MM.1S (cell line): ENCODE measurements at regions not wholly inside any gene's neighbourhood (a gene's known extent, or its start where the extent isn't known, plus 50 kb on each side); places are given as distances from the start of the nearest gene placed in this dataset.

Experiments used
- EZH2 ChIP-seq: fragments of 300-600 bp; sonication (generic); optimal IDR thresholded peaks from 2 replicates; pipeline ENCODE3; 2017; ENCODE audit warnings: low read depth, mild to moderate bottlenecking, antibody characterized with exemption, low read length, mixed read lengths
- TF ChIP-seq, protein P1 (sequence below): fragments of 300-600 bp; sonication (generic); IDR thresholded peaks from 2 replicates; pipeline ENCODE4 v1.5.1; 2016; ENCODE audit warnings: antibody characterized with exemption, low read length, mixed read lengths

DNA sequence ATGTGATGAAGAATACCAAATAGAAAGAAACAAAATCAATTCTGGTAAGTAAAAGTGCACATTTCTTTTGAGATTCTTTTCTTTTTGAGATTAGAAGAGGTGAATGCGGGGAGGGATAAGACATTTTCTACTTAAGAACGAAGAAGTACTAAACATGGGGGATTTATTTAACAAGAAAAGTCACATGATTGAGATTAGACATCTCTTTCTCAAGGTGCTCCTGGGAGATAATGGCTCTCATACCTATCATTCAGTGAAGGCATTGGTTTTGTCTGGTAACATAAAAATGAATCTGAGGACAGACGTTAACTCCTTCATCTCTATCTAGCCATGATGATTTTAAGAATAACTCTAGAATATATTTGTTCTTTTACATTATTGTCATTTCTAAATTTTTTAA, 147.9 kb upstream of the SAMSN1 start:
- no peak for TF ChIP-seq EZH2
- TF ChIP-seq, protein P1, sequence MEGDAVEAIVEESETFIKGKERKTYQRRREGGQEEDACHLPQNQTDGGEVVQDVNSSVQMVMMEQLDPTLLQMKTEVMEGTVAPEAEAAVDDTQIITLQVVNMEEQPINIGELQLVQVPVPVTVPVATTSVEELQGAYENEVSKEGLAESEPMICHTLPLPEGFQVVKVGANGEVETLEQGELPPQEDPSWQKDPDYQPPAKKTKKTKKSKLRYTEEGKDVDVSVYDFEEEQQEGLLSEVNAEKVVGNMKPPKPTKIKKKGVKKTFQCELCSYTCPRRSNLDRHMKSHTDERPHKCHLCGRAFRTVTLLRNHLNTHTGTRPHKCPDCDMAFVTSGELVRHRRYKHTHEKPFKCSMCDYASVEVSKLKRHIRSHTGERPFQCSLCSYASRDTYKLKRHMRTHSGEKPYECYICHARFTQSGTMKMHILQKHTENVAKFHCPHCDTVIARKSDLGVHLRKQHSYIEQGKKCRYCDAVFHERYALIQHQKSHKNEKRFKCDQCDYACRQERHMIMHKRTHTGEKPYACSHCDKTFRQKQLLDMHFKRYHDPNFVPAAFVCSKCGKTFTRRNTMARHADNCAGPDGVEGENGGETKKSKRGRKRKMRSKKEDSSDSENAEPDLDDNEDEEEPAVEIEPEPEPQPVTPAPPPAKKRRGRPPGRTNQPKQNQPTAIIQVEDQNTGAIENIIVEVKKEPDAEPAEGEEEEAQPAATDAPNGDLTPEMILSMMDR, result no peak
